Activated CD4-positive, alpha-beta T cell treated with anti-CD3 and anti-CD28 coated beads, Interleukin-2, Interleukin-4, amounts not matched to agents 100 ng/mL and 50 ng/mL, durations not matched to agents 16 hours and 8 hours (primary cell): ENCODE measurements at regions not wholly inside any gene's neighbourhood (a gene's known extent, or its start where the extent isn't known, plus 50 kb on each side); places are given as distances from the start of the nearest gene placed in this dataset.

ENCODE experiments used
- DNase-seq: peaks from one replicate; pipeline ENCODE4 v3.0.0-alpha.2; 2020; ENCODE audit warnings: low spot score

- DNase-seq: no peak
Observed at GRCh38 chr2:176650104-176650837, 381.0 kb downstream of the MTX2 start.

DNA sequence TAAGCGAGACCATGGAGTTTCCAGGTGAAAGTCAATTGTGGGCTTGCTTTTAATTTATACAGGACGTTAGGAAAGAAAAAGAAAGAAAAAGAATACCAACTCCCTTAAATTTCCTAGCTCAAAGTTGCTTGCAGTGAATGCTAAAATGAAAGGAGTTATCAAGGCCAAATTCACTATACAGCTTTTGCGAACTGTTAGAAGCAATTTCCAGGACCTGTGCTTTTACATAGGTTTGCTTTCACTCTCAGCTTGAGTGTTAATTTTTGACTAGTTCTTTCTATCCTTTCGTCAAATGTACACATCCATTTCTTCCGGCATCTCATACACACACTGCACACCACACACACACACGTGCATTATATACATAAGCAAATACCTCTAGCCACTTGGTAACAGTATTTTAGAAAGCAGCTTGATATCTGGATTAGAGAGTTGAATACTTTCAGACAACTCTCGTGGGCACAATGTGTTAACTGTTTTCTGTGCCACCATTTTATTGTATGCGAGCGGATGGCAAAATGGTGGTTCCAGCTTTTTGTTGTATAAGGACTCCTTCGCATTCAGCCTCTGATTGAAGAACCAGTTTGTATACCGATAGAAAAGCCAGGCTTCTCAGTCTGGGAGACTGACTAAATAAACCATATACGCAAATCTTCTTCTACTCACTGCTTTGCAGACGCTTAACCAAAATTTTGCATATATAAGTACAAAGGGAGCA, 381.8 kb downstream of the MTX2 start:
- DNase-seq: no peak

- peak; percentile 55 for DNase-seq
Observed at GRCh38 chr2:176652300-176653182, 383.3 kb downstream of the MTX2 start.

GRCh38 chr2:176653479-176654443, 384.5 kb downstream of the MTX2 start:
- DNase-seq: peak; percentile 27

GRCh38 chr2:176656038-176656775, 387.0 kb downstream of the MTX2 start:
- DNase-seq: no peak

DNA sequence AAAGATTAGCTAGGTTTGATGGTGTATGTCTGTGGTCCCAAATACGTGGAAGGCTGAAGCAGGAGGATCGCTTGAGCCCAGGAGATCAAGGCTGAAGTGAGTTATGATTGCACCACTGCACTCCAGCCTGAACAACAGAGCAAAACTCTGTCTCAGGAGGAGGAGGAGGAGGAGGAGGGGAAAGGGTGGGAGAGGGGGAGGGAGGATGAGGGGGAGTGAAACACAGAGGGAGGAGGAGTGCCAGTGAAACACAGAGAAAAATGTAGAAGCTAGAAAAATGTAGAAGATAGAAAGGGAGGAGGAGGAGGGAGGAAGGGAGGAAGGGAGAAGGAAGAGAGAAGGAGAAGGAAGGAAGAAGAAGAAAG, 387.5 kb downstream of the MTX2 start:
- DNase-seq: no peak

DNA sequence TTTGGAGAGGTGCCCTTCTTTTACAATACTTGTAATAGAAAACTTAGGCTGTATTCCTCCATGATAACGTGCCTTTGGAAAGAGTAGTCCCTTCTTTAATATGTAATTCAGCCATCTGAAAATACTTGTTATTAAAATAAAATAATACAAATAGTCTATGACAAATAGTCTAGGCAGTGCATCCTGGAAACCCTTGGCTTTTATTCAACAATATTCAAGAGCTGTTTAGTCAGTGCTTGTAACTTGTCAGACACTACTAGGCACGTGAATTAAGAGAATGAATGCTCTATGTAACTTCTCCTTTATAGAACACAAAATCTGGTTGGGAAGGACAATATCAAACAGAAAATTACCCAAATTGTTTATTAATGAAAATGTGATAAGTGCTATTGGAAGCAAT, 388.2 kb downstream of the MTX2 start:
- no peak for DNase-seq

GRCh38 chr2:176658708-176659107, 389.5 kb downstream of the MTX2 start:
- no peak for DNase-seq

DNA sequence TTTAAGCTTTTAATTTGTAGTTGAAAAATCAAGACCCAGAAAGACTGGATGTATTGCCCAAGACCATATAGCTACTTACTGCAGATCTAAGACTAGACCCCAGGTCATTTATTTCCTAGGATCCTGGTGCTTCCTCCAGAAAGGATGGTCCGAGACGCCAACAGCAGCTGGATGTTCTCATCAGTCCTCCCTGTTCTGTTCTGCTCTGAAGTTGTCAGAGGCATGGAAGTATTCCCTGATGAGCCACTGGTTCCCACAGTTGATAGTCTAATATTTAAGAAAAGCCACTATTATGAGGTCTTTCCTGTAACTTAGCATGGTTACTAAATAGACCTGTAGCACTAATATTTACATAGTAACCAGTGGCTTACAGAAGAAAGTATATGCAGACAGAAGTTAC, 393.5 kb downstream of the MTX2 start:
- no peak for DNase-seq

GRCh38 chr2:176664478-176664877, 395.2 kb downstream of the MTX2 start:
- DNase-seq: no peak

DNA sequence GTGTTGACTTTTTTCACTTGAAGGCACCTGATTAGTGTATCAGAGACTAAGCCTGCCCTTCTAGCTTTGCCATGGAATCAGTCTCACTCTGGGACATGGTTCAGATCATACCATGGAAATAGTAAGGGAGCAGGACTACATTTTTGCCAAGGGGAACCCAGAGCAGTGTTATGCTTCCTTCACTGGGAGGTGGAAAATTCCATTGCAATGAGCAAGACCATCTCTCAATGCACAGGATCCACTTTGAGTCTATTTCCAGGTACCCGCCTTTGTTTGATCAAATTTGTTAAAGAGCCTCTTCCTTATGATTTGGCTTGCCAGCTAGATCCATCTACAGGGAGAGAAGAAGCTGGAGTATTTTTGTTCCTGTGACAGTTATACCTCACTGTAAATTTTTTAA, 395.8 kb downstream of the MTX2 start:
- DNase-seq: no peak

GRCh38 chr2:176668912-176669311, 399.7 kb downstream of the MTX2 start:
- no peak for DNase-seq

DNA sequence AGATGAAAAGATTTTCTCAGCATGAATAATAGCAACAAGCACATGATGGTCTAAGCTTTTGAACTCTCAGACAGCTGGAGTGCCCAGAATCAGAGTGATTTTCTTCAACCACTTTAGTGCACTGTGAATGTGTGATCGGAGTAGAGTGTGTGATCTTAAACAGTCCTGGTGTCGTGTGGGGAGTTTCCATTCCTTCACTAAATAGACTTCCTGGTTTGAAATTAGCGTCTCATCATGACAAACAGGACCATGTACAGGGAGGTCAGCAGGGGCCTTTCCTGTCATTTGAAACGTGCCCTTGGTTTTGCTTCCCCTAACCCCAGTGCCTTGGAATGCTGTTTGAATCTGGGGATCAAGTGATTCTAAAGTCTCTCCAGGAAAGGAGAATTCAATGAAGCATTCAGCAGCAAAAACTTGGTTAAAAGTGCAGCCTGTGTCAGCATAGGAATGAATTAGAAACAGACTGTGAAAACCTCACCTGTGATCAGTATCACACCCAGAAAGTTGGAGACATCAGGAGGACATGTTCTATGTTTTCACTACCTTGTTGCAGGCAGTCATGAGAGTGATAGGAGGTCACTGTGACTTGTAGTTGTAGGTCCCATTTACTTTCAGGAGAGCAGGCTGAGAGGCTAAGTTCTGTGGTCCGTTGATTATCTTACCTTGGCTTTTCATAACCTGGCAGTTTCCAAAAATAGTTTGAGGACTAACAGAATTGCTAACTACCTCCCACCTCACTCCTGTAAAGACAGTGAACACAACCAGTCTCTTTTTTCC, 400.3 kb downstream of the MTX2 start:
- DNase-seq: no peak

- DNase-seq: no peak
Observed at GRCh38 chr2:176675271-176675949, 406.2 kb downstream of the MTX2 start.

GRCh38 chr2:176677746-176678265, 408.6 kb downstream of the MTX2 start:
- DNase-seq: no peak

GRCh38 chr2:176678571-176678970, 409.3 kb downstream of the MTX2 start:
- no peak for DNase-seq

DNA sequence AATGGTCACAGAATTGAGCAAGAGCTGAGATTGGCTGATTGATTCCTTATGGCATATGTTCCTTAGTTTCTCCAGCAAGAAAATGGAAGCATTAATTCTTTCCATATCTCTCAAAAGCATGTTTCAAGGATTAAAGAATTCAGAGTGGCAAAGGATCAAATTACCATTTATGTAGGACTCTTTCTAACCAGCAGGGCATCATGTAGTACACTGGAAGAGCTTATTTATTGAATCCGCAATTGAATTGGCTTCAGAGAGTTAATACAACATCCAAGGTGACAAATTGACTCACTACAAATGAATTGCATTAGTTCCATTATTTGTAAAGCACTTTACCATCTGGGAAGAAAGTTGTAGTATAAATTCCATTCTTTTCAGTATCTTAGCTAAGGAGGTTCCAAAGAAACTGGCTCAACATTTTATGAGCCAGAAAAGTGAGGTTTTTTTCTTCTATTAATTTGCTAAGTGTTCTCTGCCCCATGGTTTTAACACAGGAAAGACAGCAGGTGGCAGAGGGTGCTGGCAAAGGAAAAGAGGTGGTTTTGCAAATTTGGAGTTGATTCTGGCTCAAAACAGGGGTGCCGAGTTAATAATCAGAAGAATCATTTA, 409.9 kb downstream of the MTX2 start:
- no peak for DNase-seq

GRCh38 chr2:176680916-176681516, 411.8 kb downstream of the MTX2 start:
- no peak for DNase-seq
